ENCODE measurements at regions not wholly inside any gene's neighbourhood (a gene's known extent, or its start where the extent isn't known, plus 50 kb on each side); places are given as distances from the start of the nearest gene placed in this dataset.

- H4K8ac ChIP-seq (ENCODE audit: low read depth, low read length), result no peak overlapping the region
- no peak overlapping the region for H3K9ac ChIP-seq (ENCODE audit: low read depth, low read length, poor library complexity)
- no peak overlapping the region for H3K18ac ChIP-seq (ENCODE audit: low read length)
- H3K27ac ChIP-seq (replicated peaks; ENCODE audit: low read length), result no peak overlapping the region
- H3K27me3 ChIP-seq (ENCODE audit: control insufficient read depth in 3 of 3, insufficient read depth in 3 of 3, low read depth in 1 of 3, low read length in 3 of 3), result no peaks in the 10 kb centered on the region
- H2BK12ac ChIP-seq (ENCODE audit: low read length), result no peak overlapping the region
- no peak overlapping the region for H2BK120ac ChIP-seq (ENCODE audit: low read depth, low read length)
- no peak for DNase-seq (ENCODE audit: low spot score)
- no peaks in the 10 kb centered on the region for H3K79me1 ChIP-seq (ENCODE audit: low read depth, low read length)
- H2AK5ac ChIP-seq (ENCODE audit: low read depth, low read length), result no peak overlapping the region
- WGBS, 2 donors (ENCODE audit: extremely low coverage in 2 of 2, insufficient read length in 2 of 2, insufficient replicate concordance in 1 of 2), result no CpG with 5 or more reads among the region's 6 CpGs
- H4K91ac ChIP-seq (ENCODE audit: low read depth, low read length, poor library complexity), result no peak overlapping the region
- H3K4me2 ChIP-seq (ENCODE audit: insufficient read depth, low read length, poor library complexity, severe bottlenecking), result no peak overlapping the region
- H3K14ac ChIP-seq (ENCODE audit: low read length), result no peak overlapping the region
- H3K23ac ChIP-seq (ENCODE audit: low read depth, low read length, poor library complexity), result no peak overlapping the region
- H3K4me3 ChIP-seq (ENCODE audit: low read length in 2 of 2), result no peak overlapping the region
- H3K36me3 ChIP-seq (replicated peaks in 1 of 2; ENCODE audit: control insufficient read depth in 2 of 2, insufficient read depth in 2 of 2, low read length in 2 of 2), result no peaks in the 10 kb centered on the region
- H2BK5ac ChIP-seq (ENCODE audit: low read length), result no peak overlapping the region
- H3K4me1 ChIP-seq (ENCODE audit: control insufficient read depth in 2 of 2, insufficient read depth in 1 of 2, low read depth in 1 of 2, low read length in 2 of 2), result peaks cover 12 to 52% of the 10 kb centered on the region in 2 donors
- H2AFZ ChIP-seq (ENCODE audit: low read length), result peak overlapping the region; percentile 32
- no peak overlapping the region for H2BK15ac ChIP-seq (ENCODE audit: low read length)
- no peak overlapping the region for H3K4ac ChIP-seq (ENCODE audit: low read length)
- H3K9me3 ChIP-seq (replicated peaks in 1 of 2; ENCODE audit: control insufficient read depth in 2 of 2, insufficient read depth in 1 of 2, low read depth in 1 of 2, low read length in 2 of 2), result no peaks in the 10 kb centered on the region
Measured at GRCh38 chr6:87908978-87909811, 138.4 kb upstream of the SPACA1 start.

GRCh38 chr6:87907521-87907920 lies 140.1 kb upstream of the SPACA1 start:
- Histone ChIP-seq H3K9me3 (replicated peaks in 1 of 2; ENCODE audit: control insufficient read depth in 2 of 2, insufficient read depth in 1 of 2, low read depth in 1 of 2, low read length in 2 of 2) (no peaks in the 10 kb centered on the region), H2AFZ (ENCODE audit: low read length) (peak overlapping the region; percentile 20), H3K36me3 (replicated peaks in 1 of 2; ENCODE audit: control insufficient read depth in 2 of 2, insufficient read depth in 2 of 2, low read length in 2 of 2) (no peaks in the 10 kb centered on the region), H3K18ac (ENCODE audit: low read length) (no peak overlapping the region), H3K27me3 (ENCODE audit: control insufficient read depth in 3 of 3, insufficient read depth in 3 of 3, low read depth in 1 of 3, low read length in 3 of 3) (no peaks in the 10 kb centered on the region), H2BK5ac (ENCODE audit: low read length) (no peak overlapping the region), H2BK15ac (ENCODE audit: low read length) (no peak overlapping the region), H3K4me3 (ENCODE audit: low read length in 2 of 2) (no peak overlapping the region), H2BK120ac (ENCODE audit: low read depth, low read length) (no peak overlapping the region), H3K23ac (ENCODE audit: low read depth, low read length, poor library complexity) (no peak overlapping the region), H3K4ac (ENCODE audit: low read length) (no peak overlapping the region), H3K9ac (ENCODE audit: low read depth, low read length, poor library complexity) (no peak overlapping the region), H4K8ac (ENCODE audit: low read depth, low read length) (no peak overlapping the region), H3K14ac (ENCODE audit: low read length) (no peak overlapping the region), H4K91ac (ENCODE audit: low read depth, low read length, poor library complexity) (no peak overlapping the region), H3K27ac (replicated peaks; ENCODE audit: low read length) (no peak overlapping the region), H3K4me2 (ENCODE audit: insufficient read depth, low read length, poor library complexity, severe bottlenecking) (no peak overlapping the region), H2BK12ac (ENCODE audit: low read length) (no peak overlapping the region), H3K4me1 (ENCODE audit: control insufficient read depth in 2 of 2, insufficient read depth in 1 of 2, low read depth in 1 of 2, low read length in 2 of 2) (peaks cover 13 to 54% of the 10 kb centered on the region in 2 donors), H3K79me1 (ENCODE audit: low read depth, low read length) (no peaks in the 10 kb centered on the region), H2AK5ac (ENCODE audit: low read depth, low read length) (no peak overlapping the region)
- no CpG with 5 or more reads among the region's 2 CpGs for WGBS, 2 donors (ENCODE audit: extremely low coverage in 2 of 2, insufficient read length in 2 of 2, insufficient replicate concordance in 1 of 2)
- no peak for DNase-seq (ENCODE audit: low spot score)

DNA sequence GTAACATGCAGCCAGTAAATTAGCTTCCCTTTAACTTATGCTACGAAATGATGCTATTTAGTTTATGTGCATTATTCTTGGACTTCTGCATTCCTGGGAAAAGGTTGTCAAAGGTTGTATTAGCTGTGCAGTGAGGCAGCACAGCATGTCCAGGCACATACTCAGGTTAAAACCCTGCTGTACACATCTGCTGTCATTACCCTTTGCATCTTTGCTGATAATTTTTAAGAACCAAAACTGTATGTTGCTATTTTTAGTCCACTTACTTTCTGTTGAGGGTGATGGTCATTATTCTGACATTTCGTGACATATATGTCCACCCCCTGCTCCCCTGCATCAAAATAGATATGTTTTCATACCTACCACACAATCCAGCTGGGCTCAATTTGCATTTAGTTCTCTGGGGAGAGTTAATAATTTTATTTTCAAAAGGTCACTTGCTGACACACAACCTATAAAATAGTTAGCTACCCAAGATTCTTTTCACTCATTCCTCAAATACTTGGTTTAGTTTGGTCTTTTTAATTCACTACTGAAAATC lies 142.5 kb upstream of the SPACA1 start:
- Histone ChIP-seq H3K36me3 (replicated peaks in 1 of 2; ENCODE audit: control insufficient read depth in 2 of 2, insufficient read depth in 2 of 2, low read length in 2 of 2) (no peaks in the 10 kb centered on the region), H3K4me3 (ENCODE audit: low read length in 2 of 2) (no peak overlapping the region), H3K9me3 (replicated peaks in 1 of 2; ENCODE audit: control insufficient read depth in 2 of 2, insufficient read depth in 1 of 2, low read depth in 1 of 2, low read length in 2 of 2) (no peaks in the 10 kb centered on the region), H3K4me1 (ENCODE audit: control insufficient read depth in 2 of 2, insufficient read depth in 1 of 2, low read depth in 1 of 2, low read length in 2 of 2) (peaks cover 13 to 56% of the 10 kb centered on the region in 2 donors), H2BK5ac (ENCODE audit: low read length) (no peak overlapping the region), H4K8ac (ENCODE audit: low read depth, low read length) (no peak overlapping the region), H3K14ac (ENCODE audit: low read length) (no peak overlapping the region), H3K27me3 (ENCODE audit: control insufficient read depth in 3 of 3, insufficient read depth in 3 of 3, low read depth in 1 of 3, low read length in 3 of 3) (no peaks in the 10 kb centered on the region), H2AFZ (ENCODE audit: low read length) (no peak overlapping the region), H3K18ac (ENCODE audit: low read length) (no peak overlapping the region), H3K27ac (replicated peaks; ENCODE audit: low read length) (no peak overlapping the region), H2BK120ac (ENCODE audit: low read depth, low read length) (no peak overlapping the region), H2BK12ac (ENCODE audit: low read length) (no peak overlapping the region), H3K9ac (ENCODE audit: low read depth, low read length, poor library complexity) (no peak overlapping the region), H3K23ac (ENCODE audit: low read depth, low read length, poor library complexity) (no peak overlapping the region), H2BK15ac (ENCODE audit: low read length) (no peak overlapping the region), H3K79me1 (ENCODE audit: low read depth, low read length) (no peaks in the 10 kb centered on the region), H2AK5ac (ENCODE audit: low read depth, low read length) (no peak overlapping the region), H3K4ac (ENCODE audit: low read length) (no peak overlapping the region), H4K91ac (ENCODE audit: low read depth, low read length, poor library complexity) (no peak overlapping the region), H3K4me2 (ENCODE audit: insufficient read depth, low read length, poor library complexity, severe bottlenecking) (no peak overlapping the region)
- WGBS, 2 donors (ENCODE audit: extremely low coverage in 2 of 2, insufficient read length in 2 of 2, insufficient replicate concordance in 1 of 2), result no CpG with 5 or more reads among the region's 2 CpGs
- DNase-seq (ENCODE audit: low spot score), result no peak

GRCh38 chr6:87904011-87904410 lies 143.6 kb upstream of the SPACA1 start:
- Histone ChIP-seq H3K36me3 (replicated peaks in 1 of 2; ENCODE audit: control insufficient read depth in 2 of 2, insufficient read depth in 2 of 2, low read length in 2 of 2) (no peaks in the 10 kb centered on the region), H3K9me3 (replicated peaks in 1 of 2; ENCODE audit: control insufficient read depth in 2 of 2, insufficient read depth in 1 of 2, low read depth in 1 of 2, low read length in 2 of 2) (no peaks in the 10 kb centered on the region), H4K91ac (ENCODE audit: low read depth, low read length, poor library complexity) (no peak overlapping the region), H2AK5ac (ENCODE audit: low read depth, low read length) (no peak overlapping the region), H2BK15ac (ENCODE audit: low read length) (no peak overlapping the region), H3K4me2 (ENCODE audit: insufficient read depth, low read length, poor library complexity, severe bottlenecking) (no peak overlapping the region), H3K9ac (ENCODE audit: low read depth, low read length, poor library complexity) (no peak overlapping the region), H3K27me3 (ENCODE audit: control insufficient read depth in 3 of 3, insufficient read depth in 3 of 3, low read depth in 1 of 3, low read length in 3 of 3) (no peaks in the 10 kb centered on the region), H2BK12ac (ENCODE audit: low read length) (no peak overlapping the region), H3K79me1 (ENCODE audit: low read depth, low read length) (no peaks in the 10 kb centered on the region), H3K4ac (ENCODE audit: low read length) (no peak overlapping the region), H3K4me1 (ENCODE audit: control insufficient read depth in 2 of 2, insufficient read depth in 1 of 2, low read depth in 1 of 2, low read length in 2 of 2) (peaks cover 13 to 51% of the 10 kb centered on the region in 2 donors), H3K18ac (ENCODE audit: low read length) (no peak overlapping the region), H3K23ac (ENCODE audit: low read depth, low read length, poor library complexity) (no peak overlapping the region), H4K8ac (ENCODE audit: low read depth, low read length) (no peak overlapping the region), H2BK120ac (ENCODE audit: low read depth, low read length) (no peak overlapping the region), H3K4me3 (ENCODE audit: low read length in 2 of 2) (no peak overlapping the region), H3K27ac (replicated peaks; ENCODE audit: low read length) (peak overlapping the region; percentile 29), H3K14ac (ENCODE audit: low read length) (no peak overlapping the region), H2AFZ (ENCODE audit: low read length) (peak overlapping the region; percentile 53), H2BK5ac (ENCODE audit: low read length) (no peak overlapping the region)
- no peak for DNase-seq (ENCODE audit: low spot score)

Measured in neuronal stem cell (in vitro differentiated cells).